Mesothelial cell of epicardium (in vitro differentiated cells): ENCODE measurements at regions not wholly inside any gene's neighbourhood (a gene's known extent, or its start where the extent isn't known, plus 50 kb on each side); places are given as distances from the start of the nearest gene placed in this dataset.
"Not testable (repeated sequence)": the region's sequence is repeated elsewhere in the genome, so short reads cannot be mapped to it uniquely, and the experiment has no call there.

ENCODE experiments used
- DNase-seq, 2 experiments: peaks; one replicate each; pipeline ENCODE4 v3.0.0; 2021; ENCODE audit warnings: low spot score in 2 of 2; ENCODE audit not compliant: unreplicated experiment in 2 of 2
- H3K27ac Mint-ChIP-seq: 2 replicates; pipeline ENCODE4 v1.8.0; 2021; ENCODE audit warnings: mixed read lengths
- H3K27me3 Mint-ChIP-seq: 2 replicates; pipeline ENCODE4 v1.8.0; 2021; ENCODE audit warnings: low read depth, mixed read lengths
- H3K36me3 Mint-ChIP-seq: 2 replicates; pipeline ENCODE4 v1.8.0; 2021; ENCODE audit warnings: mixed read lengths
- H3K4me1 Mint-ChIP-seq: 2 replicates; pipeline ENCODE4 v1.8.0; 2021; ENCODE audit warnings: mixed read lengths
- H3K4me3 Mint-ChIP-seq: 2 replicates; pipeline ENCODE4 v1.8.0; 2021; ENCODE audit warnings: mild to moderate bottlenecking, moderate library complexity, mixed read lengths
- H3K9me3 Mint-ChIP-seq: 2 replicates; pipeline ENCODE4 v1.8.0; 2021; ENCODE audit warnings: mixed read lengths
- CTCF ChIP-seq: fragments of 200-600 bp; sonication (generic); IDR thresholded peaks from one replicate; pipeline ENCODE4 v1.5.0; 2021; ENCODE audit warnings: antibody characterized with exemption; ENCODE audit not compliant: unreplicated experiment

DNA sequence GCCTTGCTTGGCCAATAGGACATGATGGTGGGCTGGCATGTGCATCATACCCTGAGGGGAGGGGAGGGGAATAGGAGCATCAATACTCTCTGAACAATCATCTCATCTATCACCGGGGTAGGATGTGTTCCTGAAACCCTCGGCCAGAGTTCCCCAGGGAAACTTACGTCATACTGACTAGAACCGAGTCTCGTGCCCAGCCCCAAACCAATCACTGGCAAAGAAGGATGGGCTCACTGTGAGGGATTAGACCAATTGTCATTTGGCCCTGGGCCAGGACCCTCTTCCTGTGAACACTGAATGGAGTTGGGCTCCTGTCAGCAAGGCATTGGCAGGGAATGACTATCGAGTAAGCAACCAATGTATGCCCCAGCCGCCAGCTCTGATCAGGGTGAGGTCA is 261.5 kb downstream of the MYCN start:
- peaks cover 13% of the 10 kb centered on the region for H3K4me1 Mint-ChIP-seq
- no peaks in the 10 kb centered on the region for H3K27me3 Mint-ChIP-seq
- no peaks in the 10 kb centered on the region for H3K36me3 Mint-ChIP-seq
- DNase-seq, result no peak
- TF ChIP-seq CTCF, result no peak
- H3K4me3 Mint-ChIP-seq, result no peak overlapping the region
- no peak overlapping the region for H3K27ac Mint-ChIP-seq
- H3K9me3 Mint-ChIP-seq, result no peaks in the 10 kb centered on the region

DNA sequence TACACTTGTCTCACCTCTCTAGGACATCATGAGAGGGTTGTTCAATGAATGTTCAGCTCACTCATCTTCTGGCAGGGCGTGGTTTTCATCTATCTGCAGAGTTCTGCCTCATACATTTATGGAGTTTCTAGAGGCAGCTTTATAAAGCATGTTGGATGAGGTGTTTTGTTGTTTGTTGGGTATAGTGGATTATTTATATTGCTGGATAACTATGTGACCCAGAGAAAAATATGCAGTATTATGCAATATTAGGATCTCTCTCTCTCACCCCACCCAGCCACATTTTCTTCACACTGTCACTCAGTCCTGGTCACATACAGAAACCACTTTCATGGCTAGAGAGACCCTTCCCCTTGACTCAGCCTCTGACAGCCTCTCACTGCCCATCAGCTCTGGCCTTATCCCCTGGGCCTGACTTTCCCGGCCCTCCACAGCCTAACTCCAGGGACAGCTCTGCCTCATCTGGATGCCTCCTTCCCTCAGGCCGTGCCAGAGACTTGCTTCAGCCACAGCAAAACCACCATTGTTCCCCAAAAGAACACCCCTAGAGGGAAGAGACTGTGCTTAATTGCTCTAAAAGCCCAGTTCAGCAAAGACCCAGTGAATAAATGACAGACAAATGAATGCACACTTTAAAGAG is 260.3 kb downstream of the MYCN start:
- Mint-ChIP-seq H3K4me1 (peaks cover 13% of the 10 kb centered on the region), H3K27ac (no peak overlapping the region), H3K4me3 (no peak overlapping the region), H3K27me3 (no peaks in the 10 kb centered on the region), H3K36me3 (no peaks in the 10 kb centered on the region), H3K9me3 (no peaks in the 10 kb centered on the region)
- TF ChIP-seq CTCF, result no peak
- no peak for DNase-seq

DNA sequence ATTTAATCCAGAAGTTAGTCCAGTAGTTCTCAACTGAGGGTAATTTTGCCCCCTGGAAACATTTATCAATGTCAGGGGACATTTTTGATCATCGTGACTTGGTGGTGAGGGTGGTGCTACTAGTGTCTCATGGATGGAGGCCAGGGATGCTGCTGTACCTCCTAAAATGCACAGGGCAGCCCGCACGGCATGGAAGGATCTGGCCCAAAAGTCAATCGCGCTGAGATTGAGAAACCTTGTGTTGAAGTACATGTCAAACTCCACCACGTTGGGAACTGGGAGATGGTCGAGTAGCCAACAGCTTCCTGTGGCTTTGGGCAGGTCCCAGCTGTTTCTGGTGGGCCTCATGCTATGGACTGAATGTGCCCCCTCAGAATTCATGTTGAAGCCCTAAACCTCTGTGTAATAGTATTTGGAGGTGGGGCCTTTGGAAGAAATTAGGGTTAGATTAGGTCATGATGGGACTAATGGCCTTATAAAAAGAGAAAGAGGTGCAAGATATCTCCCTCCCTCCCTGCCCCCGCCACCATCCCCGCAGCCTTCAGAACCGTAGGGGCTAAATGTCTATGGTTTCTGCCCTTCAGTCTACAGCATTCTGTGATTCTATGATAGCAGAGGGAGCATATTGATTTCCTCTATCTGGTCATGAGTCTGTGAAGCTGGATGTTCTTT is 259.7 kb downstream of the MYCN start:
- no peak for TF ChIP-seq CTCF
- Mint-ChIP-seq H3K27ac (no peak overlapping the region), H3K9me3 (no peaks in the 10 kb centered on the region), H3K27me3 (no peaks in the 10 kb centered on the region), H3K4me1 (peaks cover 13% of the 10 kb centered on the region), H3K4me3 (no peak overlapping the region), H3K36me3 (no peaks in the 10 kb centered on the region)
- DNase-seq, result no peak

DNA sequence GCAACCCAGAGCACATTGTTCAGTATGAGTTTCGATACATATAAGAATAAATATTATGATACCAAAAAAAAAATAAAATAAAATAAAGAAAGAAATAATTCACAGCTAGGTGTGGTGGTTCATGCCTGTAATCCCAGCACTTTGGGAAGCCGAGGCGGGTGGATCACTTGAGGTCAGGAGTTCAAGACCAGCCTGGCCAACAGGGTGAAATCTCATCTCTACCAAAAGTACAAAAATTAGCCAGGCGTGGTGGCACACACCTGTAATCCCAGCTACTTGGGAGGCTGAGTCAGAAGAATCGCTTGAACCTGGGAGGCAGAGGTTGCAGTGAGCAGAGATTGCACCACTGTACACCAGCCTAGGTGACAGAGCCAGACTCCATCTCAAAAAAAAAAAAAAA is 258.9 kb downstream of the MYCN start:
- H3K36me3 Mint-ChIP-seq, H3K27ac Mint-ChIP-seq, H3K27me3 Mint-ChIP-seq, H3K4me3 Mint-ChIP-seq, DNase-seq, H3K9me3 Mint-ChIP-seq: not testable (repeated sequence)
- H3K4me1 Mint-ChIP-seq, result peaks cover 13% of the 10 kb centered on the region

DNA sequence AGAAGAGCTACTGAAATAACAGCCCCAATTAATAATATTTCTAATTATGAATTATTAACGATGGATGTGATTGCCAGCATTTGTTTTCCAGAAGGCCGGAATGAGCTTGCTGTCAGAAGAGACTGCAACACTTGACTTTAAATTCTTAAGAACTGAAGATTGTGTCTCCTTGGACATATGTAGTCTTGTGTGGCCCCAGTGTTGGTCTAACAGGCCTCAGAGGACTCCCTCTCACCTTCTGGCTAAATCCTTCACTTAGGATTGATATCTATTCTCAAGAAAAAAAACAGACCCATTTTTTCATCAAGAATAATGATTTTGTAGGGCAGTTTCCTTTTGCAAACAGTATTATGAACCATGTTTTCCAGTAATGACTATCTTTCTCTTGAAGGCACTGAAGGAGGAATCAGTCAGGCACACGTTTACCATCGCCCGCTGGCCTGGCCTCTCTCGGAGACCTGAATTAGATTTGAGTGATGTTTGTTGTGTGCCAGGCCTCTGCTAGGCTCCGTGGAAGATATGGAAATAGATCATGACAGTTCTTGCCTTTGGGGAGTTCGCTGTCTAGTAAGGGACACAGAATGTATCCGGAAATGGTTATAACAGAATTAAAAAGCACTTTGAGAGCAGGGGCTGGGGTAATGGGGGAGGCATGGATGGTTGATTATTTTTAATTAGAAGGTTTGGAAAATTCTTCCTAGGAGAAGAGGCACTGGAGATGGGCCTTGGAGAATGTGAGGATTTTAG is 258.0 kb downstream of the MYCN start:
- Mint-ChIP-seq H3K27me3 (no peaks in the 10 kb centered on the region), H3K36me3 (no peaks in the 10 kb centered on the region), H3K27ac (peak overlapping the region; percentile 70), H3K4me3 (no peak overlapping the region), H3K4me1 (peaks cover 13% of the 10 kb centered on the region), H3K9me3 (no peaks in the 10 kb centered on the region)
- no peak for DNase-seq
- no peak for TF ChIP-seq CTCF

DNA sequence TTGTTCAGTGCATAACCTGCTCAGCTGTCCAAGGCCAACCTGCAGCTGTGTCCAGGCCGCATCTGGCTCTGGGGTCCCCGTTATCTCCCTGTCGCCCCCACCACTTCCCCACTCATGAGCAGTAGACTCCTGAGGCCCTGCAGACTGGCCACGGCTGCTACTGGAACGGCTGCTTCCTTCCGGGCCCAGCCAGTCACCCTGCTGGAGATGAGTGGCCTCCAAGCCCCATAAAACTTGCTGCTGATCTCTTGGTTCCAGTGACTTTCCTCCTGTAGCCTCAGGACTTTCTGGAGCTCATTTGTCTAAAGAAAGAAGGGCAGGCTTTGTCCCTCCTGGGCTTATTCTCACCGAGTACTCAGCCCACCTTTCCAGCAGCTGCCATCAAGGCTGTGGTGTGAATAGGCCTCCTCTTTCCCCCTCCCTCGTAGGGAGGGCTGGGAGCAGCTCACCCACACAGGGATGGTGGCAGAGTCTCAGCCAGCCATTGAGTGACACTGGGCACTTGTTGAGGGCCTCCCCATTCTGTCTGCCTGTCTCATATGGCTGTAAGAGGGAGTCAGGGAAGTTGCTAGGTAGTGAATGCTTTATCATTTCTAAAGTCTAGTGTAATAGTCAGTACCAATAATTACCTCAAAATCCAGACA is 257.3 kb downstream of the MYCN start:
- Mint-ChIP-seq H3K4me1 (peaks cover 13% of the 10 kb centered on the region), H3K9me3 (no peaks in the 10 kb centered on the region)
- TF ChIP-seq CTCF, result no peak

More for the DNA sequence above, 257.3 kb downstream of the MYCN start:
- Mint-ChIP-seq H3K4me3 (no peak overlapping the region), H3K27me3 (no peaks in the 10 kb centered on the region), H3K36me3 (no peaks in the 10 kb centered on the region), H3K27ac (peak overlapping the region; percentile 39)
- no peak for DNase-seq
